Neural progenitor cell (in vitro differentiated cells): ENCODE measurements at regions not wholly inside any gene's neighbourhood (a gene's known extent, or its start where the extent isn't known, plus 50 kb on each side); places are given as distances from the start of the nearest gene placed in this dataset.

Experiments used
- DNase-seq: peaks from one replicate; pipeline ENCODE4 v3.0.0-alpha.2; 2016; ENCODE audit warnings: low spot score
- H2AFZ ChIP-seq: fragments of 200-600 bp; sonication (generic); replicated peaks from 2 replicates; pipeline ENCODE4 v1.6.1; 2016; ENCODE audit warnings: antibody characterized with exemption
- H3F3A ChIP-seq: fragments of 200-600 bp; sonication (generic); 2 replicates; pipeline ENCODE4 v1.6.1; 2016; ENCODE audit warnings: antibody characterized with exemption, low read depth
- H3K27ac ChIP-seq: fragments of 200-600 bp; sonication (generic); 2 replicates; pipeline ENCODE4 v1.5.1; 2016; ENCODE audit warnings: mild to moderate bottlenecking
- H3K27me3 ChIP-seq: fragments of 200-600 bp; sonication (generic); 2 replicates; pipeline ENCODE4 v1.6.1; 2016; ENCODE audit warnings: mild to moderate bottlenecking, moderate library complexity
- H3K36me3 ChIP-seq: fragments of 200-600 bp; sonication (generic); 2 replicates; pipeline ENCODE4 v1.5.1; 2016
- H3K4me1 ChIP-seq: fragments of 200-600 bp; sonication (generic); 2 replicates; pipeline ENCODE4 v1.6.1; 2016; ENCODE audit warnings: mixed run types
- H3K4me2 ChIP-seq: fragments of 200-600 bp; sonication (generic); 2 replicates; pipeline ENCODE4 v1.6.1; 2016
- H3K4me3 ChIP-seq: fragments of 200-600 bp; sonication (generic); 2 replicates; pipeline ENCODE4 v1.5.1; 2016
- H3K79me2 ChIP-seq: fragments of 200-600 bp; sonication (generic); 2 replicates; pipeline ENCODE4 v1.6.1; 2016; ENCODE audit warnings: low read depth
- H3K9ac ChIP-seq: fragments of 200-600 bp; sonication (generic); 2 replicates; pipeline ENCODE4 v1.6.1; 2016
- H3K9me3 ChIP-seq: fragments of 200-600 bp; sonication (generic); 2 replicates; pipeline ENCODE4 v1.5.1; 2016; ENCODE audit warnings: low read depth
- H4K20me1 ChIP-seq: fragments of 200-600 bp; sonication (generic); 2 replicates; pipeline ENCODE4 v1.6.1; 2016; ENCODE audit warnings: low read depth
- H3K27ac Mint-ChIP-seq: 3 replicates; pipeline ENCODE4 v1.8.0; 2021; ENCODE audit warnings: mixed read lengths
- H3K27me3 Mint-ChIP-seq: 2 replicates; pipeline ENCODE4 v1.8.0; 2022; ENCODE audit warnings: low read depth, mild to moderate bottlenecking, inconsistent platforms, moderate library complexity, mixed read lengths; ENCODE audit not compliant: insufficient read depth
- H3K36me3 Mint-ChIP-seq: 3 replicates; pipeline ENCODE4 v1.8.0; 2021; ENCODE audit warnings: mixed read lengths
- H3K4me1 Mint-ChIP-seq: 3 replicates; pipeline ENCODE4 v1.8.0; 2021; ENCODE audit warnings: mixed read lengths
- H3K4me3 Mint-ChIP-seq: 3 replicates; pipeline ENCODE4 v1.8.0; 2021; ENCODE audit warnings: mild to moderate bottlenecking, moderate library complexity, mixed read lengths
- H3K9me3 Mint-ChIP-seq: 3 replicates; pipeline ENCODE4 v1.8.0; 2020; ENCODE audit warnings: mixed read lengths
- CTCF ChIP-seq: fragments of 200-600 bp; sonication (generic); IDR thresholded peaks from 2 replicates; pipeline ENCODE4 v1.5.1; 2017; ENCODE audit warnings: antibody characterized with exemption, mild to moderate bottlenecking
- EZH2 ChIP-seq: fragments of 200-600 bp; sonication (generic); IDR thresholded peaks from 2 replicates; pipeline ENCODE4 v1.6.1; 2017; ENCODE audit warnings: antibody characterized with exemption, mild to moderate bottlenecking, moderate library complexity
- EZH2phosphoT487 ChIP-seq: fragments of 200-600 bp; sonication (generic); IDR thresholded peaks from 2 replicates; pipeline ENCODE4 v1.6.1; 2017; ENCODE audit warnings: antibody characterized with exemption

- Histone ChIP-seq H3K9me3 (no peaks in the 10 kb centered on the region), H3K27me3 (no peaks in the 10 kb centered on the region), H3K4me2 (no peak overlapping the region), H3K36me3 (no peaks in the 10 kb centered on the region), H3K4me1 (peaks cover 18% of the 10 kb centered on the region), H3K4me3 (no peak overlapping the region), H2AFZ (no peak overlapping the region), H4K20me1 (no peaks in the 10 kb centered on the region), H3K27ac (no peak overlapping the region), H3F3A (no peaks in the 10 kb centered on the region), H3K79me2 (no peaks in the 10 kb centered on the region), H3K9ac (no peak overlapping the region)
- Mint-ChIP-seq H3K27me3 (no peaks in the 10 kb centered on the region), H3K4me3 (no peak overlapping the region), H3K4me1 (peaks cover 15% of the 10 kb centered on the region), H3K36me3 (no peaks in the 10 kb centered on the region), H3K9me3 (no peaks in the 10 kb centered on the region), H3K27ac (no peak overlapping the region)
- DNase-seq = no peak
- TF ChIP-seq CTCF (no peak), EZH2 (no peak), EZH2phosphoT487 (no peak)
These were observed 2291.6 kb upstream of the WWC1 start for GRCh38 chr5:165999693-166000320.

GRCh38 chr5:166004006-166004405 lies 2287.4 kb upstream of the WWC1 start:
- no peak overlapping the region for H3K4me2 ChIP-seq
- no peaks in the 10 kb centered on the region for H3F3A ChIP-seq
- H3K4me3 Mint-ChIP-seq = no peak overlapping the region
- H3K9me3 ChIP-seq = no peaks in the 10 kb centered on the region
- no peaks in the 10 kb centered on the region for H3K4me1 Mint-ChIP-seq
- H3K36me3 Mint-ChIP-seq = no peaks in the 10 kb centered on the region
- H3K27me3 ChIP-seq = no peaks in the 10 kb centered on the region
- no peak overlapping the region for H3K9ac ChIP-seq
- H3K27me3 Mint-ChIP-seq = no peaks in the 10 kb centered on the region
- H3K4me1 ChIP-seq = peaks cover 8% of the 10 kb centered on the region
- no peak overlapping the region for H3K27ac Mint-ChIP-seq
- no peak overlapping the region for H2AFZ ChIP-seq
- no peak overlapping the region for H3K4me3 ChIP-seq
- H3K27ac ChIP-seq = no peak overlapping the region
- no peaks in the 10 kb centered on the region for H3K36me3 ChIP-seq
- TF ChIP-seq CTCF (no peak), EZH2phosphoT487 (no peak), EZH2 (no peak)
- H3K79me2 ChIP-seq = no peaks in the 10 kb centered on the region
- no peaks in the 10 kb centered on the region for H3K9me3 Mint-ChIP-seq
- no peak for DNase-seq
- H4K20me1 ChIP-seq = no peaks in the 10 kb centered on the region

- H3K27ac Mint-ChIP-seq = no peak overlapping the region
- no peaks in the 10 kb centered on the region for H3K4me1 ChIP-seq
- H3K9me3 ChIP-seq = no peaks in the 10 kb centered on the region
- H3K9me3 Mint-ChIP-seq = no peaks in the 10 kb centered on the region
- DNase-seq = no peak
- H3K9ac ChIP-seq = no peak overlapping the region
- H3K4me3 ChIP-seq = no peak overlapping the region
- no peaks in the 10 kb centered on the region for H3K36me3 Mint-ChIP-seq
- no peak for TF ChIP-seq EZH2
- no peak for TF ChIP-seq EZH2phosphoT487
- no peak for TF ChIP-seq CTCF
- no peaks in the 10 kb centered on the region for H4K20me1 ChIP-seq
- no peaks in the 10 kb centered on the region for H3K79me2 ChIP-seq
- H3K27me3 Mint-ChIP-seq = no peaks in the 10 kb centered on the region
- no peaks in the 10 kb centered on the region for H3F3A ChIP-seq
- no peaks in the 10 kb centered on the region for H3K4me1 Mint-ChIP-seq
- H3K4me3 Mint-ChIP-seq = no peak overlapping the region
- H3K4me2 ChIP-seq = no peak overlapping the region
- H3K27ac ChIP-seq = no peak overlapping the region
- H2AFZ ChIP-seq = no peak overlapping the region
- H3K36me3 ChIP-seq = no peaks in the 10 kb centered on the region
- no peaks in the 10 kb centered on the region for H3K27me3 ChIP-seq
These were observed 2278.0 kb upstream of the WWC1 start for GRCh38 chr5:166013415-166013814.
